Spleen (tissue), 11 donors: ENCODE measurements at regions not wholly inside any gene's neighbourhood (a gene's known extent, or its start where the extent isn't known, plus 50 kb on each side); places are given as distances from the start of the nearest gene placed in this dataset.

Experiments used
- DNase-seq: peaks from one replicate; pipeline ENCODE4 v3.0.0-alpha.2; 2020
- H3K27ac ChIP-seq, 8 donors: fragments of 200-600 bp; sonication (generic) in 7 of 8; 1 replicate in 4 of 8; 2 replicates in 4 of 8; pipeline versions ENCODE4 v1.5.0 to v1.8.0; 2016 to 2021; ENCODE audit warnings: inconsistent platforms in 4 of 8, mild to moderate bottlenecking in 4 of 8, moderate library complexity in 1 of 8
- H3K27me3 ChIP-seq, 7 donors: fragments of 200-600 bp; sonication (generic) in 6 of 7; replicated peaks in 1 of 7; 1 replicate in 4 of 7; 2 replicates in 3 of 7; pipeline versions ENCODE4 v1.5.0 to v1.8.0; 2016 to 2021; ENCODE audit warnings: inconsistent platforms in 3 of 7, mild to moderate bottlenecking in 1 of 7
- H3K36me3 ChIP-seq, 6 donors: fragments of 200-600 bp; sonication (generic) in 5 of 6; 1 replicate in 4 of 6; 2 replicates in 2 of 6; pipeline versions ENCODE4 v1.5.0 to v1.8.0; 2016 to 2021; ENCODE audit warnings: inconsistent platforms in 2 of 6
- H3K4me1 ChIP-seq, 6 donors: fragments of 200-600 bp; sonication (generic) in 5 of 6; 1 replicate in 3 of 6; 2 replicates in 3 of 6; pipeline versions ENCODE4 v1.5.0 to v1.8.0; 2016 to 2021; ENCODE audit warnings: inconsistent platforms in 3 of 6
- H3K4me3 ChIP-seq, 8 donors: fragments of 200-600 bp; sonication (generic) in 7 of 8; 1 replicate in 4 of 8; 2 replicates in 4 of 8; pipeline versions ENCODE4 v1.5.0 to v1.8.0; 2016 to 2021; ENCODE audit warnings: inconsistent platforms in 4 of 8, mild to moderate bottlenecking in 4 of 8, moderate library complexity in 2 of 8
- H3K9me3 ChIP-seq, 8 donors: fragments of 200-600 bp; sonication (generic) in 7 of 8; 1 replicate in 4 of 8; 2 replicates in 4 of 8; pipeline versions ENCODE4 v1.5.0 to v1.8.0; 2016 to 2021; ENCODE audit warnings: inconsistent platforms in 4 of 8
- POLR2A ChIP-seq, 3 donors: fragments of 450-650 bp; IDR thresholded peaks; one replicate each; pipeline ENCODE4 v1.5.1; 2017; ENCODE audit warnings: antibody characterized with exemption in 3 of 3, mild to moderate bottlenecking in 1 of 3
- POLR2AphosphoS5 ChIP-seq, 3 donors: sonication (generic); formaldehyde crosslinking; IDR thresholded peaks; one replicate each; pipeline ENCODE4 v1.5.1; 2017; ENCODE audit warnings: antibody characterized with exemption in 3 of 3
- WGBS, 5 donors: extraction: QIAGEN DNeasy Blood & Tissue Kit in 3 of 5; methylation state at CpG; one replicate each; pipeline versions ENCODE4 v1.1.5 to v1.1.7; 2013 to 2018; 5-methylcytosine and 5-hydroxymethylcytosine counted together
- intact Hi-C: fragments of 100-400 bp; cut with DNase I; formaldehyde crosslinking; loops from one replicate; pipeline ENCODE4 v1.15.0; 2023; ENCODE audit warnings: low total_unique reads
- TF ChIP-seq, protein P1 (sequence below), 11 experiments: fragments of 200-600 bp in 7 of 11; fragments of 450-650 bp in 4 of 11; sonication (generic) in 4 of 11; IDR thresholded peaks in 8 of 11; conservative IDR thresholded peaks in 3 of 11; 1 replicate in 7 of 11; 2 replicates in 4 of 11; pipeline versions ENCODE4 v1.4.0 to v1.8.0; 2016 to 2021; ENCODE audit warnings: antibody characterized with exemption in 11 of 11, inconsistent platforms in 4 of 11, mild to moderate bottlenecking in 1 of 11
- donor health status: healthy with polysubstance abuse.
- donor health status: DM: no; HTN: no; CAD: no; lungs with moderate emphysema.
- donor health status: DM: no; HTN: no; CAD: no.
- donor health status: Bipolar disorder and iron deficiency.
- donor health status: healthy.
- donor health status: DM: no; HTN: no; CAD: no.
- donor health status: DM: yes; HTN: yes; CAD: no.

- H3K9me3 ChIP-seq: peaks cover 0 to 8% (median 0%) of the 10 kb centered on the region in 8 donors
- no peaks in the 10 kb centered on the region for H3K27me3 ChIP-seq
- intact Hi-C loops: no loop called here
- H3K4me3 ChIP-seq: no peak overlapping the region
- DNase-seq: no peak
- no peaks in the 10 kb centered on the region for H3K36me3 ChIP-seq
- 75 to 84% (median 82%) methylated on average over 2 of the region's 2 CpGs for WGBS, 5 donors
- TF ChIP-seq POLR2AphosphoS5 (IDR thresholded peaks at IDR 0.05) (no peak), POLR2A (IDR thresholded peaks at IDR 0.05) (no peak)
- TF ChIP-seq, protein P1, sequence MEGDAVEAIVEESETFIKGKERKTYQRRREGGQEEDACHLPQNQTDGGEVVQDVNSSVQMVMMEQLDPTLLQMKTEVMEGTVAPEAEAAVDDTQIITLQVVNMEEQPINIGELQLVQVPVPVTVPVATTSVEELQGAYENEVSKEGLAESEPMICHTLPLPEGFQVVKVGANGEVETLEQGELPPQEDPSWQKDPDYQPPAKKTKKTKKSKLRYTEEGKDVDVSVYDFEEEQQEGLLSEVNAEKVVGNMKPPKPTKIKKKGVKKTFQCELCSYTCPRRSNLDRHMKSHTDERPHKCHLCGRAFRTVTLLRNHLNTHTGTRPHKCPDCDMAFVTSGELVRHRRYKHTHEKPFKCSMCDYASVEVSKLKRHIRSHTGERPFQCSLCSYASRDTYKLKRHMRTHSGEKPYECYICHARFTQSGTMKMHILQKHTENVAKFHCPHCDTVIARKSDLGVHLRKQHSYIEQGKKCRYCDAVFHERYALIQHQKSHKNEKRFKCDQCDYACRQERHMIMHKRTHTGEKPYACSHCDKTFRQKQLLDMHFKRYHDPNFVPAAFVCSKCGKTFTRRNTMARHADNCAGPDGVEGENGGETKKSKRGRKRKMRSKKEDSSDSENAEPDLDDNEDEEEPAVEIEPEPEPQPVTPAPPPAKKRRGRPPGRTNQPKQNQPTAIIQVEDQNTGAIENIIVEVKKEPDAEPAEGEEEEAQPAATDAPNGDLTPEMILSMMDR (IDR thresholded peaks at IDR 0.05 in 8 of 11, conservative IDR thresholded peaks at IDR 0.05 in 3 of 11): no peak
- no peaks in the 10 kb centered on the region for H3K4me1 ChIP-seq
- H3K27ac ChIP-seq: no peak overlapping the region
Measured at GRCh38 chr3:162287600-162287999, 791.0 kb downstream of the OTOL1 start.

GRCh38 chr3:162292409-162292808, 795.8 kb downstream of the OTOL1 start:
- intact Hi-C loops: no loop called here
- H3K36me3 ChIP-seq: no peaks in the 10 kb centered on the region
- no peak overlapping the region for H3K4me3 ChIP-seq
- peaks cover 0 to 7% (median 0%) of the 10 kb centered on the region in 8 donors for H3K9me3 ChIP-seq
- no peak overlapping the region for H3K27ac ChIP-seq
- no peak for DNase-seq
- 37 to 71% (median 55%) methylated on average over 1 of the region's 1 CpG for WGBS, 5 donors
- no peaks in the 10 kb centered on the region for H3K27me3 ChIP-seq
- TF ChIP-seq POLR2A (IDR thresholded peaks at IDR 0.05) (no peak), POLR2AphosphoS5 (IDR thresholded peaks at IDR 0.05) (no peak)
- TF ChIP-seq, protein P1 (IDR thresholded peaks at IDR 0.05 in 8 of 11, conservative IDR thresholded peaks at IDR 0.05 in 3 of 11): no peak
- no peaks in the 10 kb centered on the region for H3K4me1 ChIP-seq

GRCh38 chr3:162295323-162295983, 798.8 kb downstream of the OTOL1 start:
- TF ChIP-seq POLR2AphosphoS5 (IDR thresholded peaks at IDR 0.05) (no peak), POLR2A (IDR thresholded peaks at IDR 0.05) (no peak)
- TF ChIP-seq, protein P1 (IDR thresholded peaks at IDR 0.05 in 8 of 11, conservative IDR thresholded peaks at IDR 0.05 in 3 of 11): no peak
- intact Hi-C loops: no loop called here
- peaks cover 0 to 4% (median 0%) of the 10 kb centered on the region in 8 donors for H3K9me3 ChIP-seq
- no peaks in the 10 kb centered on the region for H3K4me1 ChIP-seq
- H3K27ac ChIP-seq: no peak overlapping the region
- DNase-seq: no peak
- H3K4me3 ChIP-seq: no peak overlapping the region
- H3K36me3 ChIP-seq: no peaks in the 10 kb centered on the region
- WGBS, 5 donors: 75 to 91% (median 86%) methylated on average over 6 of the region's 6 CpGs
- no peaks in the 10 kb centered on the region for H3K27me3 ChIP-seq

- Histone ChIP-seq H3K4me3 (no peak overlapping the region), H3K27ac (no peak overlapping the region), H3K36me3 (no peaks in the 10 kb centered on the region), H3K9me3 (peaks cover 0 to under 1% (median 0%) of the 10 kb centered on the region in 8 donors), H3K27me3 (no peaks in the 10 kb centered on the region), H3K4me1 (no peaks in the 10 kb centered on the region)
- TF ChIP-seq POLR2A (IDR thresholded peaks at IDR 0.05): no peak
- TF ChIP-seq POLR2AphosphoS5 (IDR thresholded peaks at IDR 0.05): no peak
- TF ChIP-seq, protein P1 (IDR thresholded peaks at IDR 0.05 in 8 of 11, conservative IDR thresholded peaks at IDR 0.05 in 3 of 11): no peak
- DNase-seq: no peak
- 50 to 78% (median 64%) methylated on average over 5 of the region's 5 CpGs for WGBS, 5 donors
- intact Hi-C loops: no loop called here
Measured at GRCh38 chr3:162302983-162303624, 806.5 kb downstream of the OTOL1 start.
